ENCODE measurements at regions not wholly inside any gene's neighbourhood (a gene's known extent, or its start where the extent isn't known, plus 50 kb on each side); places are given as distances from the start of the nearest gene placed in this dataset.

GRCh38 chr1:208598021-208598420 is 353.8 kb upstream of the PLXNA2 start:
- no peak for DNase-seq

- no peak for DNase-seq
These were observed 354.9 kb upstream of the PLXNA2 start for GRCh38 chr1:208599063-208599462.

- DNase-seq: no peak
These were observed 356.4 kb upstream of the PLXNA2 start for GRCh38 chr1:208600456-208601190.

- DNase-seq: no peak
These were observed 357.4 kb upstream of the PLXNA2 start for GRCh38 chr1:208601561-208601960.

GRCh38 chr1:208603721-208604120 is 359.5 kb upstream of the PLXNA2 start:
- no peak for DNase-seq

- DNase-seq: peak; percentile 81
These were observed 360.1 kb upstream of the PLXNA2 start for GRCh38 chr1:208604295-208604694.

GRCh38 chr1:208606959-208607358 is 362.8 kb upstream of the PLXNA2 start:
- DNase-seq: no peak

- no peak for DNase-seq
These were observed 363.4 kb upstream of the PLXNA2 start for GRCh38 chr1:208607616-208608015.

GRCh38 chr1:208614610-208615009 is 370.4 kb upstream of the PLXNA2 start:
- no peak for DNase-seq

GRCh38 chr1:208615371-208615770 is 371.2 kb upstream of the PLXNA2 start:
- no peak for DNase-seq

- DNase-seq: no peak
These were observed 372.6 kb upstream of the PLXNA2 start for GRCh38 chr1:208616776-208617175.

- DNase-seq: no peak
These were observed 384.1 kb upstream of the PLXNA2 start for GRCh38 chr1:208628022-208628914.

- no peak for DNase-seq
These were observed 386.9 kb upstream of the PLXNA2 start for GRCh38 chr1:208631092-208631491.

- DNase-seq: no peak
These were observed 387.3 kb upstream of the PLXNA2 start for GRCh38 chr1:208631506-208631905.

GRCh38 chr1:208634346-208635140 is 390.4 kb upstream of the PLXNA2 start:
- no peak for DNase-seq

GRCh38 chr1:208637181-208637580 is 393.0 kb upstream of the PLXNA2 start:
- no peak for DNase-seq

GRCh38 chr1:208639382-208639781 is 395.2 kb upstream of the PLXNA2 start:
- DNase-seq: no peak

GRCh38 chr1:208640295-208640694 is 396.1 kb upstream of the PLXNA2 start:
- DNase-seq: no peak

GRCh38 chr1:208641579-208642280 is 397.5 kb upstream of the PLXNA2 start:
- DNase-seq: no peak

GRCh38 chr1:208643005-208643597 is 398.9 kb upstream of the PLXNA2 start:
- no peak for DNase-seq

GRCh38 chr1:208644401-208645160 is 400.4 kb upstream of the PLXNA2 start:
- DNase-seq: no peak
